ENCODE measurements at regions not wholly inside any gene's neighbourhood (a gene's known extent, or its start where the extent isn't known, plus 50 kb on each side); places are given as distances from the start of the nearest gene placed in this dataset.

DNA sequence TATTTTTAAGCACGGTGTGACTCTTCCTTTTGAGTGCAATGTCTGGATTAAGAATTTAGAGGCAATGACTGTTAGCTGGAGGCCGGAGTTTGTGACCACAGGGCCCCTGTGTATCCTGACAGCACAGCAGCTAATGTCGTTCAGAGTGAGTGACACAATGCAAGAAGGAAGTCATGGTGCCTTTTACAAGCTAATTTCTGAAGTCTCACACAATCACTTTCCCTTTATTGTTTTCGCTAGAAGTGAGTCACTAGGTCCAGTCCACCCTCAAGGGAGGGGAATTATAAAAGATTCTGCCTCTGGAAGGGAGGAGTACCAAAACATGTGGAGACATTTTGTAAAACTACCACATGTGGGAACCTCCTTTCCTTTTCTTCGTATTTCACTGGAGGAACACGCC, 185.5 kb upstream of the FGF10 start:
- in situ Hi-C loops (cut with HindIII; ENCODE audit: extremely low pct_ligation_motif_present, low pct_unique_long_range_greater_than_20kb) (no loop called here), intact Hi-C loops (cut with micrococcal nuclease; ENCODE audit: unreplicated experiment) (no loop called here)
- no peaks in the 10 kb centered on the region for H4K20me1 ChIP-seq (ENCODE audit: insufficient read depth, low read length)
- no peaks in the 10 kb centered on the region; the same call in 1 of the 2 replicates for H3K9me3 ChIP-seq (ENCODE audit: low read length)
- no peaks in the 10 kb centered on the region for H3K27me3 ChIP-seq (ENCODE audit: control insufficient read depth in 1 of 2, insufficient read depth in 2 of 2, low read length in 2 of 2)
- FAIRE-seq (no peak), ATAC-seq (no peak), DNase-seq (ENCODE audit: low spot score) (no peak)
- H3K36me3 ChIP-seq (replicated peaks in 1 of 2; ENCODE audit: control insufficient read depth in 1 of 2, insufficient read depth in 2 of 2, low read length in 2 of 2) = no peaks in the 10 kb centered on the region
- 6% methylated on average over 6 of the region's 6 CpGs for WGBS (ENCODE audit: low lambda C conversion rate)
- H3K27ac ChIP-seq (ENCODE audit: extremely low read length, insufficient read depth, low read length) = no peak overlapping the region
- TF ChIP-seq, protein P1, sequence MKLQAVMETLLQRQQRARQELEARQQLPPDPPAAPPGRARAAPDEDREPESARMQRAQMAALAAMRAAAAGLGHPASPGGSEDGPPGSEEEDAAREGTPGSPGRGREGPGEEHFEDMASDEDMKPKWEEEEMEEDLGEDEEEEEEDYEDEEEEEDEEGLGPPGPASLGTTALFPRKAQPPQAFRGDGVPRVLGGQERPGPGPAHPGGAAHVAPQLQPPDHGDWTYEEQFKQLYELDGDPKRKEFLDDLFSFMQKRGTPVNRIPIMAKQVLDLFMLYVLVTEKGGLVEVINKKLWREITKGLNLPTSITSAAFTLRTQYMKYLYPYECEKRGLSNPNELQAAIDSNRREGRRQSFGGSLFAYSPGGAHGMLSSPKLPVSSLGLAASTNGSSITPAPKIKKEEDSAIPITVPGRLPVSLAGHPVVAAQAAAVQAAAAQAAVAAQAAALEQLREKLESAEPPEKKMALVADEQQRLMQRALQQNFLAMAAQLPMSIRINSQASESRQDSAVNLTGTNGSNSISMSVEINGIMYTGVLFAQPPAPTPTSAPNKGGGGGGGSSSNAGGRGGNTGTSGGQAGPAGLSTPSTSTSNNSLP (IDR thresholded peaks at IDR 0.05; ENCODE audit: low read depth, low read length) = no peak
- TF ChIP-seq HMGA1 (CRISPR knock-in tag; conservative IDR thresholded peaks at IDR 0.05) (no peak), PRMT3 (CRISPR knock-in tag; IDR thresholded peaks at IDR 0.05; ENCODE audit: borderline replicate concordance, low read depth) (no peak), ZNF782 (CRISPR knock-in tag; IDR thresholded peaks at IDR 0.05; ENCODE audit: borderline replicate concordance) (no peak), MBNL3 (CRISPR knock-in tag; conservative IDR thresholded peaks at IDR 0.05) (no peak), ZFY (CRISPR knock-in tag; IDR thresholded peaks at IDR 0.05) (no peak)
- ChIA-PET CTCF (ENCODE audit: low intra/inter-chr PET ratio, low total read pairs) (no interaction called here), POLR2A (no interaction called here)
- no peaks in the 10 kb centered on the region for H3K79me2 ChIP-seq (ENCODE audit: insufficient read depth, low read length)
- no peak overlapping the region for H3K9ac ChIP-seq (ENCODE audit: insufficient read depth, low read depth, low read length)
- no peaks in the 10 kb centered on the region for H3K4me1 ChIP-seq (ENCODE audit: insufficient read depth, low read length)
- BruUV-seq (replicated peaks) = no TSS peak
- H3K4me2 ChIP-seq (ENCODE audit: low read depth, low read length) = no peak overlapping the region
- H2AFZ ChIP-seq (ENCODE audit: low read length) = no peak overlapping the region
- no peak overlapping the region for H3K4me3 ChIP-seq (replicated peaks in 1 of 3; ENCODE audit: insufficient read depth in 1 of 3, low read depth in 2 of 3, low read length in 3 of 3)

DNA sequence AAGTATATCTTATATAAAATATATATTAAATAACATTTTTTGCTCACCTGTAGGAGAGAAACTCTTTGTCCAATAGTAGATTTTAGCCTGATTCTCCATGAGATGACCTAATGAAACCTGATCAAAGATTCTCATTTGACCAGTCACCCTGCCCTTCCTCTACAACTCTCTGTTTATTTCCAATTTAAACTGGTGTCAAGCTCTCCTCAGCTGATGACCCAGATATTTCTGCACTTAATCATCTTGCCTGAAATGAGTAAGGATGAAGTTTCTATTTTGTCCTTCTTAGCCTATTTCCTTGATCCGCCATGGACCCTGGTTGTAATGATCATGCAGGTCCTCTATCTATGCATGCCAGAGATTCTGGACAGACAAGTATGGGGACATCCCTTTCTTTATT, 179.3 kb upstream of the FGF10 start:
- CTCF ChIA-PET (ENCODE audit: low intra/inter-chr PET ratio, low total read pairs) = no interaction called here
- TF ChIP-seq CBFB (CRISPR knock-in tag; IDR thresholded peaks at IDR 0.05) (no peak), ZNF703 (CRISPR knock-in tag; IDR thresholded peaks at IDR 0.05; ENCODE audit: borderline replicate concordance) (no peak), ZNF790 (CRISPR knock-in tag; IDR thresholded peaks at IDR 0.05; ENCODE audit: borderline replicate concordance) (no peak), ZNF430 (CRISPR knock-in tag; IDR thresholded peaks at IDR 0.05) (no peak), ZFP36 (IDR thresholded peaks at IDR 0.05; ENCODE audit: borderline replicate concordance, low read depth, low read length, partially characterized antibody) (no peak), FOXA3 (CRISPR knock-in tag; IDR thresholded peaks at IDR 0.05) (no peak), PAWR (CRISPR knock-in tag; IDR thresholded peaks at IDR 0.05; ENCODE audit: borderline replicate concordance) (no peak), HIVEP1 (CRISPR knock-in tag; IDR thresholded peaks at IDR 0.05) (no peak)
- TF ChIP-seq, protein P2, sequence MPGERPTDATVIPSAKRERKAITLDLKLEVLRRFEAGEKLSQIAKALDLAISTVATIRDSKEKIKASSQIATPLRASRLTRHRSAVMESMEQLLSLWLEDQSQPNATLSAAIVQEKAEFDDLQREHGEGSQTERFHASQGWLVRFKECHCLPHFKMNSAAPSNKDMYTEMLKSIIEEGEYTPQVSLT (CRISPR knock-in tag; IDR thresholded peaks at IDR 0.05; ENCODE audit: borderline replicate concordance, low read depth) = no peak
- TF ChIP-seq, protein P3, sequence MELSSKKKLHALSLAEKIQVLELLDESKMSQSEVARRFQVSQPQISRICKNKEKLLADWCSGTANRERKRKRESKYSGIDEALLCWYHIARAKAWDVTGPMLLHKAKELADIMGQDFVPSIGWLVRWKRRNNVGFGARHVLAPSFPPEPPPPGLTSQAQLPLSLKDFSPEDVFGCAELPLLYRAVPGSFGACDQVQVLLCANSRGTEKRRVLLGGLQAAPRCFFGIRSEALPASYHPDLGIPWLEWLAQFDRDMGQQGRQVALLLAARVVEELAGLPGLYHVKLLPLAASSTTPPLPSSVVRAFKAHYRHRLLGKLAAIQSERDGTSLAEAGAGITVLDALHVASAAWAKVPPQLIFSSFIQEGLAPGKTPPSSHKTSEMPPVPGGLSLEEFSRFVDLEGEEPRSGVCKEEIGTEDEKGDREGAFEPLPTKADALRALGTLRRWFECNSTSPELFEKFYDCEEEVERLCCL (CRISPR knock-in tag; IDR thresholded peaks at IDR 0.05; ENCODE audit: borderline replicate concordance) = no peak
- TF ChIP-seq, protein P4, sequence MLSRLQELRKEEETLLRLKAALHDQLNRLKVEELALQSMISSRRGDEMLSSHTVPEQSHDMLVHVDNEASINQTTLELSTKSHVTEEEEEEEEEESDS (CRISPR knock-in tag; IDR thresholded peaks at IDR 0.05; ENCODE audit: borderline replicate concordance) = no peak
- no peak overlapping the region for H2AFZ ChIP-seq (ENCODE audit: low read length)
- no peaks in the 10 kb centered on the region for H3K27me3 ChIP-seq (ENCODE audit: control insufficient read depth in 1 of 2, insufficient read depth in 2 of 2, low read length in 2 of 2)
- no peak for FAIRE-seq
- H3K4me1 ChIP-seq (ENCODE audit: insufficient read depth, low read length) = no peaks in the 10 kb centered on the region
- no peak overlapping the region for H3K4me3 ChIP-seq (replicated peaks in 1 of 3; ENCODE audit: insufficient read depth in 1 of 3, low read depth in 2 of 3, low read length in 3 of 3)
- no peak overlapping the region for H3K27ac ChIP-seq (ENCODE audit: extremely low read length, insufficient read depth, low read length)
- no peak overlapping the region for H3K9ac ChIP-seq (ENCODE audit: insufficient read depth, low read depth, low read length)
- 56% methylated on average over 1 of the region's 1 CpG for WGBS (ENCODE audit: low lambda C conversion rate)
- no peak for ATAC-seq
- no peaks in the 10 kb centered on the region for H3K9me3 ChIP-seq (ENCODE audit: low read length)
- intact Hi-C loops (cut with micrococcal nuclease; ENCODE audit: unreplicated experiment) = no loop called here
- no peaks in the 10 kb centered on the region for H3K36me3 ChIP-seq (replicated peaks in 1 of 2; ENCODE audit: control insufficient read depth in 1 of 2, insufficient read depth in 2 of 2, low read length in 2 of 2)
- in situ Hi-C loops (cut with HindIII; ENCODE audit: extremely low pct_ligation_motif_present, low pct_unique_long_range_greater_than_20kb) = no loop called here
- no peaks in the 10 kb centered on the region for H3K79me2 ChIP-seq (ENCODE audit: insufficient read depth, low read length)
- POLR2A ChIA-PET = no interaction called here
- H3K4me2 ChIP-seq (ENCODE audit: low read depth, low read length) = no peak overlapping the region
- BruUV-seq (replicated peaks) = no TSS peak
- H4K20me1 ChIP-seq (ENCODE audit: insufficient read depth, low read length) = no peaks in the 10 kb centered on the region
- no peak for DNase-seq (ENCODE audit: low spot score)

Measured in HepG2 (cell line).